Fibroblast of pulmonary artery (primary cell): ENCODE measurements at regions not wholly inside any gene's neighbourhood (a gene's known extent, or its start where the extent isn't known, plus 50 kb on each side); places are given as distances from the start of the nearest gene placed in this dataset.
"Not testable (repeated sequence)": the region's sequence is repeated elsewhere in the genome, so short reads cannot be mapped to it uniquely, and the experiment has no call there.

Experiments used
- DNase-seq: peaks from one replicate; pipeline ENCODE4 v3.0.0-alpha.2; 2010; ENCODE audit warnings: low read depth
- H3K4me3 ChIP-seq: replicated peaks from 2 replicates; pipeline ENCODE4 v1.5.1; 2011; ENCODE audit warnings: low read depth, mild to moderate bottlenecking, control low read depth, low read length, moderate library complexity
- CTCF ChIP-seq: IDR thresholded peaks from 2 replicates; pipeline ENCODE4 v1.5.1; 2011; ENCODE audit warnings: mild to moderate bottlenecking, control low read depth, low read length, inconsistent platforms; ENCODE audit errors: missing control alignments

GRCh38 chr12:131421509-131422186 lies 289.2 kb upstream of the SFSWAP start:
- TF ChIP-seq CTCF, result no peak
- no peak overlapping the region for H3K4me3 ChIP-seq
- no peak for DNase-seq

- H3K4me3 ChIP-seq, result no peak overlapping the region
- TF ChIP-seq CTCF, result no peak
- no peak for DNase-seq
These were observed 288.7 kb upstream of the SFSWAP start for GRCh38 chr12:131422187-131422520.

- TF ChIP-seq CTCF, result no peak
- H3K4me3 ChIP-seq, result no peak overlapping the region
- DNase-seq, result no peak
These were observed 288.1 kb upstream of the SFSWAP start for GRCh38 chr12:131422744-131423143.

- H3K4me3 ChIP-seq, result no peak overlapping the region
These were observed 286.6 kb upstream of the SFSWAP start for GRCh38 chr12:131424270-131424669.

GRCh38 chr12:131425112-131426075 lies 285.5 kb upstream of the SFSWAP start:
- DNase-seq, result no peak
- H3K4me3 ChIP-seq, result no peak overlapping the region
- TF ChIP-seq CTCF, result no peak

More at GRCh38 chr12:131424270-131424669, 286.6 kb upstream of the SFSWAP start:
- TF ChIP-seq CTCF, result no peak
- no peak for DNase-seq

- no peak for TF ChIP-seq CTCF
- DNase-seq, result no peak
- H3K4me3 ChIP-seq, result no peak overlapping the region
These were observed 282.7 kb upstream of the SFSWAP start for GRCh38 chr12:131428091-131428685.

- not testable (repeated sequence) for DNase-seq, H3K4me3 ChIP-seq
These were observed 281.7 kb upstream of the SFSWAP start for GRCh38 chr12:131429221-131429620.

- DNase-seq, H3K4me3 ChIP-seq: not testable (repeated sequence)
These were observed 281.2 kb upstream of the SFSWAP start for GRCh38 chr12:131429697-131430096.
